Mucosa of stomach (tissue), 1 donor: ENCODE measurements at regions not wholly inside any gene's neighbourhood (a gene's known extent, or its start where the extent isn't known, plus 50 kb on each side); places are given as distances from the start of the nearest gene placed in this dataset.
"Not testable (repeated sequence)": the region's sequence is repeated elsewhere in the genome, so short reads cannot be mapped to it uniquely, and the experiment has no call there.

Experiments used
- H3K27me3 ChIP-seq: one replicate; pipeline ENCODE4 v1.7.0; 2013; ENCODE audit warnings: mild to moderate bottlenecking, low read length; ENCODE audit not compliant: control insufficient read depth, insufficient read depth
- H3K36me3 ChIP-seq: one replicate; pipeline ENCODE4 v1.7.0; 2013; ENCODE audit warnings: low read length; ENCODE audit not compliant: control insufficient read depth, insufficient read depth
- H3K4me1 ChIP-seq: one replicate; pipeline ENCODE4 v1.7.0; 2013; ENCODE audit warnings: mild to moderate bottlenecking, low read length; ENCODE audit not compliant: control insufficient read depth, insufficient read depth
- H3K4me3 ChIP-seq: one replicate; pipeline ENCODE4 v1.7.0; 2013; ENCODE audit warnings: low read length
- H3K9ac ChIP-seq: one replicate; pipeline ENCODE4 v1.7.0; 2013; ENCODE audit warnings: mild to moderate bottlenecking, low read length, moderate library complexity
- H3K9me3 ChIP-seq: one replicate; pipeline ENCODE4 v1.7.0; 2013; ENCODE audit warnings: mild to moderate bottlenecking, low read length, moderate library complexity; ENCODE audit not compliant: control insufficient read depth
- donor health status: Pancreatic carcinoma.

GRCh38 chr12:128079446-128079845 is 187.5 kb upstream of the TMEM132C start:
- no peaks in the 10 kb centered on the region for H3K27me3 ChIP-seq
- H3K4me1 ChIP-seq: no peaks in the 10 kb centered on the region
- no peaks in the 10 kb centered on the region for H3K9me3 ChIP-seq
- H3K9ac ChIP-seq: no peak overlapping the region
- H3K36me3 ChIP-seq: no peaks in the 10 kb centered on the region
- no peak overlapping the region for H3K4me3 ChIP-seq

DNA sequence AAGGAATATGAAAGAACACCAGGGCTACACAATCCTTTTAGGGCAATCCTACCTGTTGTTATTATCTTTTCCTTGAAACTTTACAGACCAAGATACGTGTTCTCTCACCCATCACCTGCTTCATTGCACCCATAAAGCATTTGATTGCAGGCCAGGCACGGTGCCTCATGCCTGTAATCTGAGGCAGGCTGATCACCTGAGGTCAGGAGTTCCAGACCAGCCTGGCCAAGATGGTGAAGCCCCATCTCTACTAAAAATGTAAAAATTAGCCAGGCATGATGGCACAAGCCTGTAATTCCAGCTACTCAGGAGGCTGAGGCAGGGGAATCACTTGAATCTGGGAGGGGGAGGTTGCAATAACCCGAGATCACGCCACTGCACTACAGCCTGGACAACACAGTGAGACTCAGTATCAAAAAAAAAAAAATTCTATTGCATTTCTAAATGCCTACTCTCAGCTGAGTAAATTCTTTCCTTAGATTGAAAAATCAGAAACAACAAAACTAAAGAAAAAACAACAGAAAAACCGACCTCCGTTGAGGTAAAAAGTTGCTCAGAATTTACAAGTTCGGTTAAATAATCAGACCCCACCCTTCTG is 183.7 kb upstream of the TMEM132C start:
- no peaks in the 10 kb centered on the region for H3K36me3 ChIP-seq
- no peaks in the 10 kb centered on the region for H3K4me1 ChIP-seq
- H3K9me3 ChIP-seq: no peaks in the 10 kb centered on the region
- H3K4me3 ChIP-seq: no peak overlapping the region
- H3K27me3 ChIP-seq: no peaks in the 10 kb centered on the region
- H3K9ac ChIP-seq: no peak overlapping the region

- Histone ChIP-seq H3K4me1 (no peaks in the 10 kb centered on the region), H3K9ac (no peak overlapping the region), H3K36me3 (no peaks in the 10 kb centered on the region), H3K4me3 (no peak overlapping the region), H3K9me3 (no peaks in the 10 kb centered on the region), H3K27me3 (no peaks in the 10 kb centered on the region)
These were observed 178.0 kb upstream of the TMEM132C start for GRCh38 chr12:128088926-128089325.

- Histone ChIP-seq H3K36me3 (no peaks in the 10 kb centered on the region), H3K9ac (no peak overlapping the region), H3K27me3 (no peaks in the 10 kb centered on the region), H3K4me3 (no peak overlapping the region), H3K4me1 (no peaks in the 10 kb centered on the region), H3K9me3 (no peaks in the 10 kb centered on the region)
These were observed 177.0 kb upstream of the TMEM132C start for GRCh38 chr12:128089961-128090360.

GRCh38 chr12:128091101-128091720 is 175.8 kb upstream of the TMEM132C start:
- Histone ChIP-seq H3K9ac (no peak overlapping the region), H3K27me3 (no peaks in the 10 kb centered on the region), H3K4me3 (no peak overlapping the region), H3K4me1 (no peaks in the 10 kb centered on the region), H3K36me3 (no peaks in the 10 kb centered on the region), H3K9me3 (no peaks in the 10 kb centered on the region)

GRCh38 chr12:128091951-128092382 is 175.0 kb upstream of the TMEM132C start:
- no peak overlapping the region for H3K4me3 ChIP-seq

GRCh38 chr12:128098730-128099129 is 168.2 kb upstream of the TMEM132C start:
- no peaks in the 10 kb centered on the region for H3K4me1 ChIP-seq
- H3K9me3 ChIP-seq: no peaks in the 10 kb centered on the region
- H3K9ac ChIP-seq: no peak overlapping the region
- no peaks in the 10 kb centered on the region for H3K36me3 ChIP-seq
- no peaks in the 10 kb centered on the region for H3K27me3 ChIP-seq
- no peak overlapping the region for H3K4me3 ChIP-seq

More at GRCh38 chr12:128091951-128092382, 175.0 kb upstream of the TMEM132C start:
- Histone ChIP-seq H3K4me1 (no peaks in the 10 kb centered on the region), H3K9ac (no peak overlapping the region), H3K27me3 (no peaks in the 10 kb centered on the region), H3K36me3 (no peaks in the 10 kb centered on the region), H3K9me3 (no peaks in the 10 kb centered on the region)

DNA sequence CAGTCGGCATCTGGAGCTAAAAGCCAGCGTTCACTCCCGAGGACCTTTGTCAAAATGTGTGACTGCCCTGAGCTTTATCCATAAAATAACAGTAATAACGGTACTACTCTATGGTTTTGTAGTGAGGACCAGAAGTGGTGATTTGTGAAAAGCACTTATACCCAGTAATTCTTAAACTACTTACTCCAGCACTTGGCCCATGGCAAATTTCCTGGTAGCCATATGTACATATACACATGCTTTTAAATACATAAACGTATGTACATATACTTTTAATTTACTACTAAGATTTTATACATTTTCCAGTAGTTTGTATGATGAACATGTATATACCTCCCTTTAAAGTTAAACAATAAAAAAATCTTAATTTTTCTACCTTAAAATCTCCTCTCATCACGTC is 163.8 kb upstream of the TMEM132C start:
- H3K27me3 ChIP-seq: no peaks in the 10 kb centered on the region
- no peaks in the 10 kb centered on the region for H3K9me3 ChIP-seq
- no peaks in the 10 kb centered on the region for H3K36me3 ChIP-seq
- H3K9ac ChIP-seq: no peak overlapping the region
- H3K4me3 ChIP-seq: no peak overlapping the region
- H3K4me1 ChIP-seq: no peaks in the 10 kb centered on the region

- Histone ChIP-seq H3K36me3 (no peaks in the 10 kb centered on the region), H3K4me1 (no peaks in the 10 kb centered on the region), H3K4me3 (no peak overlapping the region), H3K27me3 (no peaks in the 10 kb centered on the region), H3K9me3 (no peaks in the 10 kb centered on the region), H3K9ac (no peak overlapping the region)
These were observed 157.7 kb upstream of the TMEM132C start for GRCh38 chr12:128109236-128109635.

DNA sequence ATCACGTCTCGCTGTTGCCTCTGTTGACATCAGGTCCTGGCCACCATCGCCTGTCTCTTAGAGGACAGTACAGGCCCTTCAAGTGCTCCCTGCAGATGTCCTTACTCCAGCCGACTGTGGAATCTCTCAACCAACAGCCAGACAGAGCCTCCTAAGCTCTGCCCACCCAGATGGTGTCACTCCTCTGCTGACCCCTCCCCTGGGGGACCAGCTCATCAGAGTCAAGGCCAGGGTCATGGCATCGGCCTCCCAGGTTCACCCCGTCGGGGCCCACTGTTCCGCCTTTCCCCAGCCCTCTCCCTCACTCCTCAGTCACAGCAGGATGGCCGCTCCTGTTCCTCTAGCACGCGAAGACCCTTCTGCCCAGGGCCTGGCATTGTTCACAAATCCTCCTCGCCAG is 157.3 kb upstream of the TMEM132C start:
- Histone ChIP-seq H3K9me3 (no peaks in the 10 kb centered on the region), H3K4me3 (no peak overlapping the region), H3K27me3 (no peaks in the 10 kb centered on the region), H3K9ac (no peak overlapping the region), H3K36me3 (no peaks in the 10 kb centered on the region), H3K4me1 (no peaks in the 10 kb centered on the region)

GRCh38 chr12:128111333-128111732 is 155.6 kb upstream of the TMEM132C start:
- Histone ChIP-seq H3K27me3 (no peaks in the 10 kb centered on the region), H3K36me3 (no peaks in the 10 kb centered on the region), H3K9me3 (no peaks in the 10 kb centered on the region), H3K4me3 (no peak overlapping the region), H3K9ac (no peak overlapping the region), H3K4me1 (no peaks in the 10 kb centered on the region)

DNA sequence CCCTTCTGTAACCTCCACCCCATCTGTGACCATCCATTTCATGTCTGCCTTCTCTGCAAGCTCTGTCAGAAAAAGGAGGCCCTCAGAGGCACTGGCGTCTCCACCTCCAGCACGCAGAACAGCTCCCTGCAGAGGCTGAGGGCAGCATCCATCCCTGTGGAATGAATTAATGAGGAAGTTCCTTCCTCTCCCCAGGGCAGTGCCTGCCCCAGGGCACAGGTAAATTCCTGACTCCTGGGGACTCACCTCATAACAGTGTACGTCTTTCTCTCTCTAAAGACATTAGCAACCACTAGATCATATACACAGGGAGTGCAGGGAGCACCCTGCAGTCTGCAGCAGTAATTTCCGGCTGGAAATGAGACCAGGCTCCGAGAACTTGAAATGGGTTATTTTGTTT is 155.0 kb upstream of the TMEM132C start:
- Histone ChIP-seq H3K36me3 (no peaks in the 10 kb centered on the region), H3K9me3 (no peaks in the 10 kb centered on the region), H3K27me3 (no peaks in the 10 kb centered on the region), H3K9ac (no peak overlapping the region), H3K4me3 (no peak overlapping the region), H3K4me1 (no peaks in the 10 kb centered on the region)

GRCh38 chr12:128113250-128113649 is 153.7 kb upstream of the TMEM132C start:
- not testable (repeated sequence) for H3K9me3 ChIP-seq, H3K27me3 ChIP-seq, H3K36me3 ChIP-seq, H3K9ac ChIP-seq, H3K4me1 ChIP-seq, H3K4me3 ChIP-seq
